H7 (cell line): ENCODE measurements at regions not wholly inside any gene's neighbourhood (a gene's known extent, or its start where the extent isn't known, plus 50 kb on each side); places are given as distances from the start of the nearest gene placed in this dataset.
"Not testable (repeated sequence)": the region's sequence is repeated elsewhere in the genome, so short reads cannot be mapped to it uniquely, and the experiment has no call there.

Source experiments
- DNase-seq: peaks from one replicate; pipeline ENCODE4 v3.0.0; 2012
- H3K27me3 ChIP-seq: 2 replicates; pipeline ENCODE4 v1.6.0; 2011; ENCODE audit warnings: mild to moderate bottlenecking, low read length; ENCODE audit not compliant: control insufficient read depth, insufficient read depth
- H3K36me3 ChIP-seq: replicated peaks from 2 replicates; pipeline ENCODE4 v1.5.1; 2011; ENCODE audit warnings: low read length; ENCODE audit not compliant: control insufficient read depth, insufficient read depth
- H3K4me3 ChIP-seq: 2 replicates; pipeline ENCODE4 v1.5.1; 2011; ENCODE audit warnings: low read depth, mild to moderate bottlenecking, control low read depth, low read length, moderate library complexity; ENCODE audit not compliant: insufficient read depth

GRCh38 chr22:25420114-25420441 lies 144.4 kb upstream of the GRK3 start:
- not testable (repeated sequence) for H3K4me3 ChIP-seq, H3K36me3 ChIP-seq, DNase-seq
- peaks cover 36% of the 10 kb centered on the region for H3K27me3 ChIP-seq

- H3K27me3 ChIP-seq: peaks cover 36% of the 10 kb centered on the region
- no peaks in the 10 kb centered on the region for H3K36me3 ChIP-seq
- DNase-seq: no peak
- H3K4me3 ChIP-seq: peak overlapping the region; percentile 69
Observed at GRCh38 chr22:25420471-25420924, 144.0 kb upstream of the GRK3 start.

- Histone ChIP-seq H3K4me3 (peak overlapping the region; percentile 69), H3K36me3 (no peaks in the 10 kb centered on the region), H3K27me3 (peaks cover 36% of the 10 kb centered on the region)
- peak; percentile 71 for DNase-seq
Observed at GRCh38 chr22:25420925-25421904, 143.3 kb upstream of the GRK3 start.

- peaks cover 11% of the 10 kb centered on the region for H3K27me3 ChIP-seq
- H3K36me3 ChIP-seq, H3K4me3 ChIP-seq: not testable (repeated sequence)
- peak; percentile 45 for DNase-seq
Observed at GRCh38 chr22:25426530-25427308, 137.8 kb upstream of the GRK3 start.

GRCh38 chr22:25431637-25432342 lies 132.7 kb upstream of the GRK3 start:
- not testable (repeated sequence) for H3K36me3 ChIP-seq, DNase-seq, H3K4me3 ChIP-seq

GRCh38 chr22:25433381-25433970 lies 131.0 kb upstream of the GRK3 start:
- DNase-seq, H3K4me3 ChIP-seq, H3K27me3 ChIP-seq, H3K36me3 ChIP-seq: not testable (repeated sequence)

More at GRCh38 chr22:25431637-25432342, 132.7 kb upstream of the GRK3 start:
- not testable (repeated sequence) for H3K27me3 ChIP-seq

GRCh38 chr22:25437414-25438160 lies 126.9 kb upstream of the GRK3 start:
- Histone ChIP-seq H3K27me3 (no peaks in the 10 kb centered on the region; the same call in 1 of the 2 replicates), H3K36me3 (no peaks in the 10 kb centered on the region), H3K4me3 (no peak overlapping the region)
- peak; percentile 78 for DNase-seq

- peak; percentile 28 for DNase-seq
- H3K4me3 ChIP-seq: no peak overlapping the region
- no peaks in the 10 kb centered on the region for H3K36me3 ChIP-seq
- no peaks in the 10 kb centered on the region for H3K27me3 ChIP-seq
Observed at GRCh38 chr22:25447067-25447685, 117.3 kb upstream of the GRK3 start.

- Histone ChIP-seq H3K4me3 (peak overlapping the region; percentile 69), H3K36me3 (no peaks in the 10 kb centered on the region), H3K27me3 (no peaks in the 10 kb centered on the region)
- DNase-seq: peak; percentile 96
Observed at GRCh38 chr22:25447686-25448434, 116.6 kb upstream of the GRK3 start.

GRCh38 chr22:25448435-25449051 lies 115.9 kb upstream of the GRK3 start:
- no peaks in the 10 kb centered on the region for H3K27me3 ChIP-seq
- peak; percentile 61 for DNase-seq
- H3K36me3 ChIP-seq: peaks cover under 1% of the 10 kb centered on the region
- H3K4me3 ChIP-seq: peak overlapping the region; percentile 69

GRCh38 chr22:25449781-25450317 lies 114.6 kb upstream of the GRK3 start:
- Histone ChIP-seq H3K27me3 (no peaks in the 10 kb centered on the region), H3K4me3 (no peak overlapping the region), H3K36me3 (peaks cover 1% of the 10 kb centered on the region)
- DNase-seq: no peak

- H3K36me3 ChIP-seq: peaks cover 1% of the 10 kb centered on the region
- no peak for DNase-seq
- H3K4me3 ChIP-seq: no peak overlapping the region
Observed at GRCh38 chr22:25451480-25452114, 112.9 kb upstream of the GRK3 start.

More at GRCh38 chr22:25451480-25452114, 112.9 kb upstream of the GRK3 start:
- no peaks in the 10 kb centered on the region for H3K27me3 ChIP-seq
